ENCODE measurements at regions not wholly inside any gene's neighbourhood (a gene's known extent, or its start where the extent isn't known, plus 50 kb on each side); places are given as distances from the start of the nearest gene placed in this dataset.

- intact Hi-C loops (cut with DNase I; ENCODE audit: low total_unique reads), result no loop called here
- TF ChIP-seq CTCF (IDR thresholded peaks at IDR 0.05), result no peak
- H3K4me3 ChIP-seq (ENCODE audit: low read depth, poor library complexity, severe bottlenecking), result no peak overlapping the region
- 34 to 35% methylated on average over 2 of the region's 2 CpGs for WGBS, 2 donors
- DNase-seq (ENCODE audit: low spot score in 2 of 2), result no peak
These were observed 473.1 kb downstream of the XIRP2 start for GRCh38 chr2:167361426-167361825.

DNA sequence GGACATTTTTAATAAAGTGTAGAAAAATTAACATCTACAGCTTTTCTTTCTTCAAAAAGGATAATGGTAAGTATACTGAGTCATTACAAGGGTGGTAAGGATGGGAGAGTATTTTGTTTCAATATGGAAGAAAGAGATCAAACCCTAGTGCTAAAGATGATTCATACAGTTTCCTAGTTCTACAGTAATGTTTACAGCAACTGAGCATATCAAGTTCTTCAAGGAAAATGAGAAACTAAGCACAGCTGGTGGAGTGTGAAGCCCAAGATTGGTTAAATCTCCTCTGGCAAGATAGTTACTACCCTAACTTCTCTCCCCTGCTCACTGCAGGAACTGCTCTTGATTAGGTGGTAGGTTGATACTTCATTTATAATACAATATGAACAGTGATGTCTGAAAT lies 467.5 kb downstream of the XIRP2 start:
- intact Hi-C loops (cut with DNase I; ENCODE audit: low total_unique reads), result no loop called here
- TF ChIP-seq POLR2A (IDR thresholded peaks at IDR 0.05), result no peak
- no peak for TF ChIP-seq CTCF (IDR thresholded peaks at IDR 0.05)
- no peak overlapping the region for H3K4me3 ChIP-seq (ENCODE audit: low read depth, poor library complexity, severe bottlenecking)
- DNase-seq (ENCODE audit: low spot score in 2 of 2), result no peak

DNA sequence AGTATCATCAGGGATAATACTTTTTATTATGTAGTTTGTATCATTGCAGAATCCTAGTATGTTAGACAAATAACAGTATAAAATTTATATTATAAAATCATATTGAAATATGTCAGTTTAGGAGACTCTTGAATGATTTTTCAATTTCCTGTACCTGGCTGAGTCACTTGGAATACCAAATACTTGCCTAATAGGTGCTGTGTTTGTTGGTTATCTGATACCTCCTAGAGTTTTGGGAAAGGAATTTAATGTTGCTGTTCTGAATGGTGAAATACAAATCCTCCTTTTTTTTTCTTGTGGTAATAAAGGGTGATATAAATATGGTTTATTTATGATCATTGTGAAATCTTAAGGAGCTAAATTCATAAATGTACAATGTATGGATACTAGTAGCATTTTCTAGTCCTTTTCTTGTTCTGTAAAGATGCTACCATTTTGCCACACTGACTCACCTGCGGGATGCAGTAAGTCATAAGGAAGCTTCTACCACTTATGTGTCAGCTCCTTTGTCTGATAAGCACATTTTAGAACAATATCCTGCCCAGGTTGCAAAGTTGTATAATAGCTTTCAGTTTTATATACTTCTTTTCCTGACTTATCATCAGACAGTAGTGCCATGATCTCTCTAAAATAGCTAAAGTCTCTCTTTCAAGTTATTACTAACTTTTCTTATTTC lies 465.5 kb downstream of the XIRP2 start:
- DNase-seq (ENCODE audit: low spot score in 2 of 2), result no peak
- TF ChIP-seq CTCF (IDR thresholded peaks at IDR 0.05) (no peak), POLR2A (IDR thresholded peaks at IDR 0.05) (no peak)
- intact Hi-C loops (cut with DNase I; ENCODE audit: low total_unique reads), result no loop called here
- H3K4me3 ChIP-seq (ENCODE audit: low read depth, poor library complexity, severe bottlenecking), result no peak overlapping the region
- 80 to 96% methylated on average over 1 of the region's 1 CpG for WGBS, 2 donors

DNA sequence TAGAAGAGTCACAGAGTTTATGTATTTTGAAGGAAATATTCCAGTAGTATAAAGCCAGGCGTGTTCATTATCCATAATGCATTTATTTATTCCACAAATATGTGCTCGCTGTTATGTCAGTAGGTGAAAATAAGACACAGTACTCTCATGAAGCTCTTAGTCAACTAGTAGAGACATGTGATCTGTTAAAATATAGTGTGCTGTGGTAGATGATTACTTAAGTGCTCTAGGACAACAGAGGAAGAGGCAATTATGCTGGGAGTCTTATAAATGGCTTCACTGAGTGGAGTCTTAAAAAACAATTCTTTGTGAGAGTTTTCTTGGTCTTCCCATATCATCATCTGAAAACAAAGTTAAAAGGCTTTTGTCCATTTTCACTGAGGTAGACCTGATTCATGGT lies 457.3 kb downstream of the XIRP2 start:
- H3K4me3 ChIP-seq (ENCODE audit: low read depth, poor library complexity, severe bottlenecking), result no peak overlapping the region
- intact Hi-C loops (cut with DNase I; ENCODE audit: low total_unique reads), result no loop called here
- no peak for DNase-seq (ENCODE audit: low spot score in 2 of 2)
- WGBS, 2 donors, result 82 to 95% methylated on average over 2 of the region's 2 CpGs
- no peak for TF ChIP-seq CTCF (IDR thresholded peaks at IDR 0.05)
- TF ChIP-seq POLR2A (IDR thresholded peaks at IDR 0.05), result no peak

- WGBS, 2 donors, result 67 to 70% methylated on average over 1 of the region's 1 CpG
- no peak for DNase-seq (ENCODE audit: low spot score in 2 of 2)
- intact Hi-C loops (cut with DNase I; ENCODE audit: low total_unique reads), result no loop called here
- TF ChIP-seq CTCF (IDR thresholded peaks at IDR 0.05) (no peak), POLR2A (IDR thresholded peaks at IDR 0.05) (no peak)
- H3K4me3 ChIP-seq (ENCODE audit: low read depth, poor library complexity, severe bottlenecking), result no peak overlapping the region
These were observed 454.5 kb downstream of the XIRP2 start for GRCh38 chr2:167342769-167343168.

DNA sequence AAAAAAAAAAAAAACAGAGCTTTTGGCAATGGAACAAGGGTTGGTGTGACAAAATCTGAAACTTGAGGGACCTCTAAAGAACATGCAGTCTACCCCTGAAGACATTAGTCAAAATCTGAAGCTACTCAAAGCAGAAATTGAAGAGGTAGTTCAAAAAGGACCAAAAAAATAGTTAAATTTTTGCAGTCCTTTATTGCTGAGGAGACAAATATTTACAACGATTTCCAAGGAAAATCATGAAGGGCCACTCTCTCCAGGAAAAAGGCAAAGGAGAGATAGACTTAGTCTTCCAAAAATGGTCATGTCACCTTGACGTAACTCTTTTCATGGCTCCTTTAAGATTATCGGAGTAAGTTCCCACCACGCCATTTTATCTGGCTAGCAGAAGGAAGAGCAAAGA lies 452.0 kb downstream of the XIRP2 start:
- intact Hi-C loops (cut with DNase I; ENCODE audit: low total_unique reads), result no loop called here
- WGBS, 2 donors, result 90 to 92% methylated on average over 4 of the region's 4 CpGs
- DNase-seq (ENCODE audit: low spot score in 2 of 2), result no peak

More for the DNA sequence above, 452.0 kb downstream of the XIRP2 start:
- TF ChIP-seq CTCF (IDR thresholded peaks at IDR 0.05), result no peak
- TF ChIP-seq POLR2A (IDR thresholded peaks at IDR 0.05), result no peak
- H3K4me3 ChIP-seq (ENCODE audit: low read depth, poor library complexity, severe bottlenecking), result no peak overlapping the region

Data from lower leg skin (tissue), 4 donors.